MM.1S (cell line): ENCODE measurements at regions not wholly inside any gene's neighbourhood (a gene's known extent, or its start where the extent isn't known, plus 50 kb on each side); places are given as distances from the start of the nearest gene placed in this dataset.

Experiments used
- DNase-seq: peaks from one replicate; pipeline ENCODE4 v3.0.0-alpha.2; 2015
- H2AFZ ChIP-seq: fragments of 300-600 bp; sonication (generic); 2 replicates; pipeline ENCODE4 v1.6.0; 2016; ENCODE audit warnings: antibody characterized with exemption, low read length
- H3F3A ChIP-seq: fragments of 300-600 bp; sonication (generic); 2 replicates; pipeline ENCODE4 v1.6.1; 2016; ENCODE audit warnings: mild to moderate bottlenecking, antibody characterized with exemption, low read length, moderate library complexity, mixed read lengths; ENCODE audit not compliant: insufficient read depth
- H3K27ac ChIP-seq: fragments of 300-600 bp; sonication (generic); 2 replicates; pipeline ENCODE4 v1.5.1; 2016; ENCODE audit warnings: mild to moderate bottlenecking, low read length
- H3K27me3 ChIP-seq: fragments of 300-600 bp; sonication (generic); replicated peaks from 2 replicates; pipeline ENCODE4 v1.6.0; 2016; ENCODE audit warnings: low read length; ENCODE audit not compliant: insufficient read depth
- H3K36me3 ChIP-seq: fragments of 300-600 bp; sonication (generic); replicated peaks from 2 replicates; pipeline ENCODE4 v1.6.1; 2016; ENCODE audit warnings: mild to moderate bottlenecking, low read length, mixed read lengths; ENCODE audit not compliant: insufficient read depth
- H3K4me1 ChIP-seq: fragments of 300-600 bp; sonication (generic); 2 replicates; pipeline ENCODE4 v1.6.1; 2016; ENCODE audit warnings: low read length, mixed read lengths
- H3K4me2 ChIP-seq: fragments of 300-600 bp; sonication (generic); 2 replicates; pipeline ENCODE4 v1.6.0; 2016; ENCODE audit warnings: low read depth, low read length
- H3K4me3 ChIP-seq: fragments of 300-600 bp; sonication (generic); 2 replicates; pipeline ENCODE4 v1.5.1; 2016; ENCODE audit warnings: low read length, mixed read lengths
- H3K79me2 ChIP-seq: fragments of 300-600 bp; sonication (generic); 2 replicates; pipeline ENCODE4 v1.6.1; 2016; ENCODE audit warnings: mixed run types, low read length, mixed read lengths
- H3K9ac ChIP-seq: fragments of 300-600 bp; sonication (generic); 2 replicates; pipeline ENCODE4 v1.6.1; 2016; ENCODE audit warnings: low read length, mixed read lengths
- H3K9me2 ChIP-seq: fragments of 300-600 bp; sonication (generic); replicated peaks from 2 replicates; pipeline ENCODE4 v1.6.1; 2016; ENCODE audit warnings: mild to moderate bottlenecking, low read length, mixed read lengths; ENCODE audit not compliant: insufficient read depth
- H3K9me3 ChIP-seq: fragments of 300-600 bp; sonication (generic); replicated peaks from 2 replicates; pipeline ENCODE4 v1.6.1; 2016; ENCODE audit warnings: mild to moderate bottlenecking, low read length, mixed read lengths; ENCODE audit not compliant: insufficient read depth
- H4K20me1 ChIP-seq: fragments of 300-600 bp; sonication (generic); 2 replicates; pipeline ENCODE4 v1.6.1; 2016; ENCODE audit warnings: mild to moderate bottlenecking, low read length, moderate library complexity, mixed read lengths; ENCODE audit not compliant: insufficient read depth
- CTCF ChIP-seq: fragments of 300-600 bp; sonication (generic); IDR thresholded peaks from 2 replicates; pipeline ENCODE4 v1.5.1; 2016; ENCODE audit warnings: antibody characterized with exemption, low read length, mixed read lengths
- EZH2 ChIP-seq: fragments of 300-600 bp; sonication (generic); optimal IDR thresholded peaks from 2 replicates; pipeline ENCODE3; 2017; ENCODE audit warnings: low read depth, mild to moderate bottlenecking, antibody characterized with exemption, low read length, mixed read lengths
- EZH2phosphoT487 ChIP-seq: fragments of 300-600 bp; sonication (generic); IDR thresholded peaks from 2 replicates; pipeline ENCODE4 v1.6.1; 2018; ENCODE audit warnings: antibody characterized with exemption, low read length

DNA sequence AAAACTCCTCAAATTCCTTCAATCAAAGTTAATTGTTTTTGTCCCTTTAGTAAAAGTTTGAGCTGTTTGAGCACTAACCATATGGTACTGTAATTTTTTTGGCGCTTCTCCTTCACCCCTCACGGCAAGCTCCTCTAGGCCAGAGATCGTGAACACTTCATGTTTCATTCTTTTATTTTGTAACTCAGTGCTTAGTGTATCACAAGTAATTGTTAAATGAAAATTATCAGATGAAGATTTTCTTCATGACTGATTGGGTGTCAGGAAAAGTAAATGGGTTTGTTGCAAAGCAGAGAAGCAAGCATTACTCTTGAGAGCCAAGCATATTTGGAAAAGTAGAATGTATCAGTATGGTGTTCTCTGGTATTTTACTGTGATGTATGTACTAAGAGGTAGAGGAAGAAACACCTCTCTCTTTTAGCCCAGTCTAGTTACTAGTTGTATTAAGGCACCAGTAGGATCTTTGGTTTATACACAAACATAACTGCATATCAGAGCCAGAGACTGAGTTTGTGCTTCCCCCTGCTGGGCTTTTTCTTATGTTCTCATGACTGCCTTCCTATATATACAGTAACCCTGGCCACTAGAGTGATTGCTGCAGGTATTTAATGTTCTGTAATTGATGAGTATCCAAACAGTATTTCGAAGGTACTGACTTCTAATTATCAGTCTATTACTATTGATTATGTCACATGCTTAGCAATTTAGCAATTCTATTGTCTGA is 202.3 kb upstream of the KLHL1 start:
- Histone ChIP-seq H3K9ac (no peak overlapping the region), H3K79me2 (no peaks in the 10 kb centered on the region), H3F3A (no peaks in the 10 kb centered on the region), H3K4me3 (no peak overlapping the region), H3K9me3 (no peaks in the 10 kb centered on the region), H4K20me1 (no peaks in the 10 kb centered on the region), H3K9me2 (no peaks in the 10 kb centered on the region), H3K36me3 (no peaks in the 10 kb centered on the region), H3K4me1 (no peaks in the 10 kb centered on the region), H3K27me3 (no peaks in the 10 kb centered on the region), H2AFZ (no peak overlapping the region), H3K4me2 (no peak overlapping the region), H3K27ac (no peak overlapping the region)
- peak; percentile 32 for DNase-seq
- no peak for TF ChIP-seq EZH2
- peak; percentile 39 for TF ChIP-seq CTCF
- no peak for TF ChIP-seq EZH2phosphoT487

DNA sequence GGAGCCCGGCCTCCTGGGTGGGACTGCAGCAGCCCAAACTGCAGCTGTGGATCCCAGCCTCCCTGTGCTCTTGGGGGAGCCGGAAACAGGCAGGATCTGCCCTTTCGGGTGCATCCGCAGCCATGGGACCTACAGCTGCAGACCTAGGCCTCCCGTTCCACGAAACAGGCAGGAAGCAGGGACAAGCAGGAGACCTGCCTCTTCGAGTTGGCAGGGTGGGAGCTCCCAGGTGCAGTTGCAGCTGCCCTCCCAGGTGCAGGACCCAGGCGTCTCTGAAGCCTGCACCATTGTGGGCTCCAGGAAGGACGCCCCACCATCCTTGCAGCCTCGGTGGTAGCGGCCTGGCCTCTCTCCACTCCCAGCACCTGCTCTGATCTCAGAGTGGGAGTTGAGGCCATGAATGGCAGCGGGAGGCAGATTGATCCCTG is 189.0 kb upstream of the KLHL1 start:
- H3K4me1 ChIP-seq = no peaks in the 10 kb centered on the region
- no peak overlapping the region for H2AFZ ChIP-seq
- no peaks in the 10 kb centered on the region for H4K20me1 ChIP-seq
- H3F3A ChIP-seq = no peaks in the 10 kb centered on the region
- H3K27me3 ChIP-seq = no peaks in the 10 kb centered on the region
- no peaks in the 10 kb centered on the region for H3K9me2 ChIP-seq
- H3K27ac ChIP-seq = no peak overlapping the region
- H3K36me3 ChIP-seq = no peaks in the 10 kb centered on the region
- no peak for TF ChIP-seq CTCF
- no peak for TF ChIP-seq EZH2phosphoT487
- TF ChIP-seq EZH2 = no peak
- no peaks in the 10 kb centered on the region for H3K9me3 ChIP-seq
- H3K4me3 ChIP-seq = no peak overlapping the region
- no peak for DNase-seq
- H3K9ac ChIP-seq = no peak overlapping the region
- no peak overlapping the region for H3K4me2 ChIP-seq
- no peaks in the 10 kb centered on the region for H3K79me2 ChIP-seq

DNA sequence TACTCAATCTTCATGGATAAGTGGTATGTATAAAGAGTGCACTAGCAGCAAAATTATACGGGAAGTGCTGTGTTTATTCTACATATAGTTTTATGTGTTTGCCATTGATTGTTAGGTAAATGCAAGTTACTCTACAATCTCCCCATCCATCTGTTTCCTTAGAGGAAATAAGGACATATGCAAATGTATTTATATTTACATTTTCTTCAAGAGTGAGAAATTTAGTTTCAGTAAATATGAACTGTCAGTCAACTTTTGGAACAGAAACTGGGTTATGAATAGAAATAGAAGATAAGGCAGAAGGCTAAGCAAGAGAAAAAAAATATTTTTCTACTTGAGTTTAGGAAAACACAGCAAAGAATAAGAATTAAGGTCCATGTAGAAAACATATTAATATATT is 176.1 kb upstream of the KLHL1 start:
- no peak for TF ChIP-seq EZH2
- no peak for TF ChIP-seq CTCF
- no peak for TF ChIP-seq EZH2phosphoT487
- no peaks in the 10 kb centered on the region for H3K9me2 ChIP-seq
- no peak for DNase-seq
- H2AFZ ChIP-seq = no peak overlapping the region
- no peaks in the 10 kb centered on the region for H3K36me3 ChIP-seq
- no peaks in the 10 kb centered on the region for H3K9me3 ChIP-seq
- no peaks in the 10 kb centered on the region for H3K27me3 ChIP-seq
- no peaks in the 10 kb centered on the region for H3F3A ChIP-seq
- no peaks in the 10 kb centered on the region for H4K20me1 ChIP-seq
- H3K4me2 ChIP-seq = no peak overlapping the region
- H3K9ac ChIP-seq = no peak overlapping the region
- H3K4me1 ChIP-seq = no peaks in the 10 kb centered on the region
- H3K27ac ChIP-seq = no peak overlapping the region
- no peak overlapping the region for H3K4me3 ChIP-seq
- H3K79me2 ChIP-seq = no peaks in the 10 kb centered on the region
